Upper lobe of left lung (tissue), 6 donors: ENCODE measurements at regions not wholly inside any gene's neighbourhood (a gene's known extent, or its start where the extent isn't known, plus 50 kb on each side); places are given as distances from the start of the nearest gene placed in this dataset.

Source experiments
- ATAC-seq, 2 donors: fragments of 200-7000 bp; cut with Tn5 transposase; one replicate each; pipeline ENCODE4 v1.9.1; 2022; ENCODE audit warnings: mild to moderate bottlenecking in 2 of 2, moderate library complexity in 2 of 2; ENCODE audit not compliant: low FRiP score in 2 of 2
- DNase-seq, 2 donors: peaks; one replicate each; pipeline ENCODE4 v3.0.0-alpha.2; 2019 to 2020
- H3K27ac ChIP-seq, 4 donors: fragments of 200-600 bp; sonication (generic); one replicate each; pipeline ENCODE4 v1.5.1; 2016 to 2019
- H3K27me3 ChIP-seq, 4 donors: fragments of 200-600 bp; sonication (generic); one replicate each; pipeline ENCODE4 v1.5.1; 2017 to 2019
- H3K36me3 ChIP-seq, 4 donors: fragments of 200-600 bp; sonication (generic); one replicate each; pipeline ENCODE4 v1.5.1; 2016 to 2019
- H3K4me1 ChIP-seq, 4 donors: fragments of 200-600 bp; sonication (generic); one replicate each; pipeline ENCODE4 v1.5.1; 2018 to 2019
- H3K4me3 ChIP-seq, 4 donors: fragments of 200-600 bp; sonication (generic); one replicate each; pipeline ENCODE4 v1.5.1; 2017 to 2019; ENCODE audit warnings: mild to moderate bottlenecking in 2 of 4, moderate library complexity in 1 of 4
- H3K9me3 ChIP-seq, 4 donors: fragments of 200-600 bp; sonication (generic); one replicate each; pipeline ENCODE4 v1.5.1; 2018 to 2019
- EP300 ChIP-seq, 4 donors: sonication (generic); formaldehyde crosslinking; IDR thresholded peaks; one replicate each; pipeline ENCODE4 v1.5.1; 2017; ENCODE audit warnings: antibody characterized with exemption in 4 of 4, control low read depth in 2 of 4
- POLR2A ChIP-seq, 4 donors: fragments of 450-650 bp; IDR thresholded peaks; one replicate each; pipeline ENCODE4 v1.5.1; 2016 to 2017; ENCODE audit warnings: antibody characterized with exemption in 4 of 4, mild to moderate bottlenecking in 2 of 4
- POLR2AphosphoS5 ChIP-seq, 2 donors: sonication (generic); formaldehyde crosslinking; IDR thresholded peaks; one replicate each; pipeline ENCODE4 v1.5.1; 2017; ENCODE audit warnings: antibody characterized with exemption in 2 of 2
- WGBS, 2 donors: methylation state at CpG; one replicate each; pipeline ENCODE4 v1.1.5; 2017 to 2018; 5-methylcytosine and 5-hydroxymethylcytosine counted together
- small RNA-seq, 4 donors: library from RNA; depleted of rRNA; stranded (forward); fragments of <200 nt; gene quantifications; one replicate each; pipeline ENCODE3, GENCODE V24; 2016
- TF ChIP-seq, protein P1 (sequence below), 6 experiments: fragments of 450-650 bp in 4 of 6; fragments of 200-600 bp in 2 of 6; sonication (generic) in 2 of 6; IDR thresholded peaks; one replicate each; pipeline ENCODE4 v1.5.1; 2016 to 2019; ENCODE audit warnings: antibody characterized with exemption in 6 of 6
- donor health status: DM: no; HTN: no; CAD: no; lungs with moderate emphysema.
- donor health status: DM: no; HTN: yes; CAD: no; lungs with severe emphysema.

GRCh38 chr18:72935744-72936143 is 68.0 kb upstream of the NETO1 start:
- 46 to 61% methylated on average over 4 of the region's 4 CpGs for WGBS, 2 donors
- Histone ChIP-seq H3K27me3 (no peaks in the 10 kb centered on the region), H3K4me1 (no peaks in the 10 kb centered on the region), H3K36me3 (no peaks in the 10 kb centered on the region), H3K27ac (no peak overlapping the region), H3K9me3 (no peaks in the 10 kb centered on the region), H3K4me3 (no peak overlapping the region)
- no peak for TF ChIP-seq POLR2A (IDR thresholded peaks at IDR 0.05)
- TF ChIP-seq POLR2AphosphoS5 (IDR thresholded peaks at IDR 0.05) = no peak
- TF ChIP-seq, protein P1, sequence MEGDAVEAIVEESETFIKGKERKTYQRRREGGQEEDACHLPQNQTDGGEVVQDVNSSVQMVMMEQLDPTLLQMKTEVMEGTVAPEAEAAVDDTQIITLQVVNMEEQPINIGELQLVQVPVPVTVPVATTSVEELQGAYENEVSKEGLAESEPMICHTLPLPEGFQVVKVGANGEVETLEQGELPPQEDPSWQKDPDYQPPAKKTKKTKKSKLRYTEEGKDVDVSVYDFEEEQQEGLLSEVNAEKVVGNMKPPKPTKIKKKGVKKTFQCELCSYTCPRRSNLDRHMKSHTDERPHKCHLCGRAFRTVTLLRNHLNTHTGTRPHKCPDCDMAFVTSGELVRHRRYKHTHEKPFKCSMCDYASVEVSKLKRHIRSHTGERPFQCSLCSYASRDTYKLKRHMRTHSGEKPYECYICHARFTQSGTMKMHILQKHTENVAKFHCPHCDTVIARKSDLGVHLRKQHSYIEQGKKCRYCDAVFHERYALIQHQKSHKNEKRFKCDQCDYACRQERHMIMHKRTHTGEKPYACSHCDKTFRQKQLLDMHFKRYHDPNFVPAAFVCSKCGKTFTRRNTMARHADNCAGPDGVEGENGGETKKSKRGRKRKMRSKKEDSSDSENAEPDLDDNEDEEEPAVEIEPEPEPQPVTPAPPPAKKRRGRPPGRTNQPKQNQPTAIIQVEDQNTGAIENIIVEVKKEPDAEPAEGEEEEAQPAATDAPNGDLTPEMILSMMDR (IDR thresholded peaks at IDR 0.05) = no peak
- no peak for TF ChIP-seq EP300 (IDR thresholded peaks at IDR 0.05)
- DNase-seq = no peak
- ATAC-seq = no peak

DNA sequence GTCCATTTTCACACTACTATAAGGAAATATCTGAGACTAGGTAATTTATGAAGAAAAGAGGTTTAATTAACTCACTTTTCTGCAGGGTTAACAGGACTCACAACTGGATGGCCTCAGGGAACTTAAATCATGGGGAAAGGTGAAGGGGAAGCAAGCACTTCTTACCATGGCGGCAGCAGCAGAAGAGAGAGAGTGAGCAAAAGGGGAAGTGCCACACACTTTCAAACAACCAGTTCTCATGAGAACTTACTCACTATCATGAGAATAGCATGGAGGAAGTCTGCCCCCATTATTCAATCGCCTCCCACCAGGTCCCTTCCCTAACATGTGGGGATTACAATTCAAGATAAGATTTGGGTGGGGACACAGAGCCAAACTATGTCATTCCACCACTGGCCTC is 55.1 kb upstream of the NETO1 start:
- no peak overlapping the region for H3K4me3 ChIP-seq
- no peaks in the 10 kb centered on the region for H3K36me3 ChIP-seq
- WGBS, 2 donors = 67 to 79% methylated on average over 2 of the region's 2 CpGs
- DNase-seq (no peak), ATAC-seq (no peak)
- TF ChIP-seq POLR2AphosphoS5 (IDR thresholded peaks at IDR 0.05) (no peak), EP300 (IDR thresholded peaks at IDR 0.05) (no peak), POLR2A (IDR thresholded peaks at IDR 0.05) (no peak)
- TF ChIP-seq, protein P1 (IDR thresholded peaks at IDR 0.05) = no peak
- H3K4me1 ChIP-seq = no peaks in the 10 kb centered on the region
- no peak overlapping the region for H3K27ac ChIP-seq
- peaks cover 0 to 9% (median 0%) of the 10 kb centered on the region in 4 donors for H3K9me3 ChIP-seq
- no peaks in the 10 kb centered on the region for H3K27me3 ChIP-seq

Small RNA genes in the stretch of these regions (small RNA-seq; reads per million reads assigned to genes)
- gene RN7SL401P = 0 reads per million in 4 donors
